ENCODE measurements at regions not wholly inside any gene's neighbourhood (a gene's known extent, or its start where the extent isn't known, plus 50 kb on each side); places are given as distances from the start of the nearest gene placed in this dataset.

DNA sequence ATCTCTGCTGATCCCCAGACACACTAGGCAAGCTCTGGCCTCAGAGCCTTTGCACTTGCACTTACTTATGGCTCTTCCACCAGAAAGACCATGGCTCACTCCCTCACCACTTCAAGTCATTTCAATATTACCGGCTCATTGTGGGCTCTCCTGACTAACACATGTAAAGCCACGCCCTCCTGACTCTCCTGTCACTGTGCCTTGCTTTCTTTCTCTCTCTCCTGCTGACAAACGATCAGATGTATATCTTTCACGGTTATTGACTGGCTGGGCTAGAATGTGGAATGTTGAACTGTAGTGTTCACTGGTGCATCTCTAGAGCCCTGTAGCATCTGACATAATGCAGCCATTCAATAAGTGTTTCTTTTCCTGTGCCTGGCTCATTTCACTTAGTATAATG lies 425.1 kb downstream of the RAB28 start:
- TF ChIP-seq POLR2A (IDR thresholded peaks at IDR 0.05), result no peak
- TF ChIP-seq, protein P1, sequence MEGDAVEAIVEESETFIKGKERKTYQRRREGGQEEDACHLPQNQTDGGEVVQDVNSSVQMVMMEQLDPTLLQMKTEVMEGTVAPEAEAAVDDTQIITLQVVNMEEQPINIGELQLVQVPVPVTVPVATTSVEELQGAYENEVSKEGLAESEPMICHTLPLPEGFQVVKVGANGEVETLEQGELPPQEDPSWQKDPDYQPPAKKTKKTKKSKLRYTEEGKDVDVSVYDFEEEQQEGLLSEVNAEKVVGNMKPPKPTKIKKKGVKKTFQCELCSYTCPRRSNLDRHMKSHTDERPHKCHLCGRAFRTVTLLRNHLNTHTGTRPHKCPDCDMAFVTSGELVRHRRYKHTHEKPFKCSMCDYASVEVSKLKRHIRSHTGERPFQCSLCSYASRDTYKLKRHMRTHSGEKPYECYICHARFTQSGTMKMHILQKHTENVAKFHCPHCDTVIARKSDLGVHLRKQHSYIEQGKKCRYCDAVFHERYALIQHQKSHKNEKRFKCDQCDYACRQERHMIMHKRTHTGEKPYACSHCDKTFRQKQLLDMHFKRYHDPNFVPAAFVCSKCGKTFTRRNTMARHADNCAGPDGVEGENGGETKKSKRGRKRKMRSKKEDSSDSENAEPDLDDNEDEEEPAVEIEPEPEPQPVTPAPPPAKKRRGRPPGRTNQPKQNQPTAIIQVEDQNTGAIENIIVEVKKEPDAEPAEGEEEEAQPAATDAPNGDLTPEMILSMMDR (IDR thresholded peaks at IDR 0.05), result no peak

Data from right lobe of liver (tissue), 4 donors.